Fibroblast of lung (primary cell): ENCODE measurements at regions not wholly inside any gene's neighbourhood (a gene's known extent, or its start where the extent isn't known, plus 50 kb on each side); places are given as distances from the start of the nearest gene placed in this dataset.
A peak's percentile ranks its signal among the peaks of the same experiment; 100 is the strongest.

Experiments
- EZH2 ChIP-seq: IDR thresholded peaks from 2 replicates; pipeline ENCODE4 v1.5.1; 2012; ENCODE audit warnings: low read length, control low read depth, mild to moderate bottlenecking; ENCODE audit errors: missing control alignments
- TF ChIP-seq, protein P1 (sequence below), 2 donors: IDR thresholded peaks in 1 of 2; conservative IDR thresholded peaks in 1 of 2; 1 replicate in 1 of 2; 2 replicates in 1 of 2; pipeline ENCODE4 v1.5.1; 2011 to 2012; ENCODE audit warnings: low read length in 2 of 2, control low read depth in 1 of 2, inconsistent platforms in 1 of 2, low read depth in 1 of 2, mild to moderate bottlenecking in 1 of 2

DNA sequence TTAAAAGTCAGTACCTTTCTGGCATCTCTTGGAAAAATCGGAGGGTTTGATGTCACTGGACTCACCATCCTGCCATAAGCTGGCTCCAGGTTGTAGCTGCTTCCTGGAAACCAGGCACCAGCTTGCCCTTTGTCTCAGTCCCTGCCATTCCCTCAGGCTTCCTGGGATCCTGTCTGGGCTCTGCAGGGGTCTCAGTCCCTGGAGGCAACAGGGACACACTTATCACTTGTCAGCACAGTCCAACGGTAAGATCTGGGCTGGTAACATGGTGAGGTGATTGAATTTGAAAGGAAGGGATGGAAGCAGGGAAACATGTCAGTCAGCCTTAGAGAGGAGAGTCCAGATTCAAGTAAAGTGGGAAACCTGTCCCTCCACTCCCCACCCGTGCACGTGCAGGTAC lies 147.6 kb upstream of the ECI2 start:
- TF ChIP-seq, protein P1, sequence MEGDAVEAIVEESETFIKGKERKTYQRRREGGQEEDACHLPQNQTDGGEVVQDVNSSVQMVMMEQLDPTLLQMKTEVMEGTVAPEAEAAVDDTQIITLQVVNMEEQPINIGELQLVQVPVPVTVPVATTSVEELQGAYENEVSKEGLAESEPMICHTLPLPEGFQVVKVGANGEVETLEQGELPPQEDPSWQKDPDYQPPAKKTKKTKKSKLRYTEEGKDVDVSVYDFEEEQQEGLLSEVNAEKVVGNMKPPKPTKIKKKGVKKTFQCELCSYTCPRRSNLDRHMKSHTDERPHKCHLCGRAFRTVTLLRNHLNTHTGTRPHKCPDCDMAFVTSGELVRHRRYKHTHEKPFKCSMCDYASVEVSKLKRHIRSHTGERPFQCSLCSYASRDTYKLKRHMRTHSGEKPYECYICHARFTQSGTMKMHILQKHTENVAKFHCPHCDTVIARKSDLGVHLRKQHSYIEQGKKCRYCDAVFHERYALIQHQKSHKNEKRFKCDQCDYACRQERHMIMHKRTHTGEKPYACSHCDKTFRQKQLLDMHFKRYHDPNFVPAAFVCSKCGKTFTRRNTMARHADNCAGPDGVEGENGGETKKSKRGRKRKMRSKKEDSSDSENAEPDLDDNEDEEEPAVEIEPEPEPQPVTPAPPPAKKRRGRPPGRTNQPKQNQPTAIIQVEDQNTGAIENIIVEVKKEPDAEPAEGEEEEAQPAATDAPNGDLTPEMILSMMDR (conservative IDR thresholded peaks at IDR 0.05 in 1 of 2, IDR thresholded peaks at IDR 0.05 in 1 of 2; ENCODE audit: low read depth in 1 of 2, low read length in 2 of 2): no peak
- TF ChIP-seq EZH2: peak; percentile 44
